AG04449 (cell line): ENCODE measurements at regions not wholly inside any gene's neighbourhood (a gene's known extent, or its start where the extent isn't known, plus 50 kb on each side); places are given as distances from the start of the nearest gene placed in this dataset.

Experiments used
- CTCF ChIA-PET: fragments of 350-600 bp; formaldehyde crosslinking; extraction: SDS; loops from one replicate; lab custom pipeline; 2021; ENCODE audit warnings: antibody characterized with exemption; lab: Yijun Ruan, JAX
- POLR2A ChIA-PET: fragments of 400-600, 350-600 bp; formaldehyde crosslinking; extraction: SDS; loops from one replicate; lab custom pipeline; 2020; ENCODE audit warnings: antibody characterized with exemption, inconsistent platforms; lab: Yijun Ruan, JAX
- DNase-seq: peaks from one replicate; pipeline ENCODE4 v3.0.0-alpha.2; 2010; ENCODE audit warnings: low read depth, low spot score
- H3K4me3 ChIP-seq: 2 replicates; pipeline ENCODE4 v1.5.1; 2011; ENCODE audit warnings: low read depth, mild to moderate bottlenecking, control low read depth, low read length
- TF ChIP-seq, protein P1 (sequence below): IDR thresholded peaks from one replicate; pipeline ENCODE4 v1.5.1; 2011; ENCODE audit warnings: mild to moderate bottlenecking, moderate library complexity, low read length, control low read depth, inconsistent platforms; ENCODE audit not compliant: insufficient read depth; ENCODE audit errors: missing control alignments

GRCh38 chr1:170354246-170354645 is 177.7 kb upstream of the GORAB start:
- ChIA-PET CTCF (interaction anchor here (2.0 kb wide), 1 partner anchor 16 kb away, joined by 4 read pairs; no protein-coding TSS in a partner anchor), POLR2A (no interaction called here)
- no peak for DNase-seq
- TF ChIP-seq, protein P1, sequence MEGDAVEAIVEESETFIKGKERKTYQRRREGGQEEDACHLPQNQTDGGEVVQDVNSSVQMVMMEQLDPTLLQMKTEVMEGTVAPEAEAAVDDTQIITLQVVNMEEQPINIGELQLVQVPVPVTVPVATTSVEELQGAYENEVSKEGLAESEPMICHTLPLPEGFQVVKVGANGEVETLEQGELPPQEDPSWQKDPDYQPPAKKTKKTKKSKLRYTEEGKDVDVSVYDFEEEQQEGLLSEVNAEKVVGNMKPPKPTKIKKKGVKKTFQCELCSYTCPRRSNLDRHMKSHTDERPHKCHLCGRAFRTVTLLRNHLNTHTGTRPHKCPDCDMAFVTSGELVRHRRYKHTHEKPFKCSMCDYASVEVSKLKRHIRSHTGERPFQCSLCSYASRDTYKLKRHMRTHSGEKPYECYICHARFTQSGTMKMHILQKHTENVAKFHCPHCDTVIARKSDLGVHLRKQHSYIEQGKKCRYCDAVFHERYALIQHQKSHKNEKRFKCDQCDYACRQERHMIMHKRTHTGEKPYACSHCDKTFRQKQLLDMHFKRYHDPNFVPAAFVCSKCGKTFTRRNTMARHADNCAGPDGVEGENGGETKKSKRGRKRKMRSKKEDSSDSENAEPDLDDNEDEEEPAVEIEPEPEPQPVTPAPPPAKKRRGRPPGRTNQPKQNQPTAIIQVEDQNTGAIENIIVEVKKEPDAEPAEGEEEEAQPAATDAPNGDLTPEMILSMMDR = no peak
- H3K4me3 ChIP-seq = no peak overlapping the region

DNA sequence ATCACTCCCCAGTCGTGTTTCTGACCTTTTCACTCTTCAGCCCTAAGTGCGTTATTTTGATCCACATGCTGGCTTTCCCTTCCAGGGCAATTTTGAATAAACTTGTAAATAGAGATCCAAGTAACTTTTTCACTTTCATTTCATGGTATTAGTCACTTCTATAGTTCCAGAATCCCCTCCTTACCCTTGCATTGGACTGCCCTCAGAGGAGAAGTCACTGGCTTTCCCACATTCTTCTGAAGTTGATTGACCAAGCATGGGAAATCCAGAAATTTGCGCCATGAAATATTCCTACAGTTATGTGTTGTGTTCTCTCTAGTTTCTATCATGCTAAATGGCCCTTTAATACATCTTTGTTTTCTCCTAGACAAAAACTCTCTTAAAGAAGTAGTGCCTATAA is 177.3 kb upstream of the GORAB start:
- no peak for DNase-seq
- ChIA-PET CTCF (interaction anchor here (0.9 to 2.0 kb wide), 8 partner anchors 8 to 573 kb away, joined by 3 to 6 read pairs (median 3); no protein-coding TSS in a partner anchor), POLR2A (no interaction called here)
- H3K4me3 ChIP-seq = no peak overlapping the region
- TF ChIP-seq, protein P1 = no peak

DNA sequence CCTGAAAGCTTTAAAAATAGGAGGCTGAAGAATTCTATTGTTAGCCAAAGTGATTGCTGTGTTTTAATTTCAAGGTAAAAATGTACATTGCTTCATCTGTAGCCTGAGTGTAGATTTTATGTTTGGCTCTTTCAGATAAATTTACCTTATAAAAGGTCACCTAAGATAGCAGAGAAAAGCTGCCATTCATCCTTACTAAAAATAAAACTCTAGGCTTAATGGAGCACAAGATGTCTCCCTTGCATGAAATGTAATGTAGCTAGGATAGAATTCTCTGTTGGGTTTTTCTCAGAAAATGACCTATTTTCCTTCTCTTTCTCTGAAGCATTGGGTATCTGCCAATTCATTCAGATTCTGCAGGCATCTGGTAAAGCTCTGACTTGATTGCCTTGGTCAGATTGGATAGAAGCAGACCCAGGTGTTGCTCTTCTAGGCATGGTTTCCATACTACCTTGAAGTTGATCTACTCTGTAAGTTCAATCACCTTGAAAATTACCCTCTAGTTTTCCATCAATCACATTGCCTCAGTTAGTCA is 176.6 kb upstream of the GORAB start:
- CTCF ChIA-PET = interaction anchor here (0.9 to 2.0 kb wide), 10 partner anchors 9 to 575 kb away, joined by 3 to 6 read pairs (median 3); no protein-coding TSS in a partner anchor

GRCh38 chr1:170356585-170356984 is 175.4 kb upstream of the GORAB start:
- H3K4me3 ChIP-seq = no peak overlapping the region
- POLR2A ChIA-PET = no interaction called here
- CTCF ChIA-PET = interaction anchor here (0.7 kb wide), 1 partner anchor 409 kb away, joined by 3 read pairs; no protein-coding TSS in a partner anchor
- DNase-seq = no peak
- TF ChIP-seq, protein P1 = no peak

More for the DNA sequence above, 176.6 kb upstream of the GORAB start:
- TF ChIP-seq, protein P1 = no peak
- H3K4me3 ChIP-seq = no peak overlapping the region
- DNase-seq = no peak
- POLR2A ChIA-PET = no interaction called here

DNA sequence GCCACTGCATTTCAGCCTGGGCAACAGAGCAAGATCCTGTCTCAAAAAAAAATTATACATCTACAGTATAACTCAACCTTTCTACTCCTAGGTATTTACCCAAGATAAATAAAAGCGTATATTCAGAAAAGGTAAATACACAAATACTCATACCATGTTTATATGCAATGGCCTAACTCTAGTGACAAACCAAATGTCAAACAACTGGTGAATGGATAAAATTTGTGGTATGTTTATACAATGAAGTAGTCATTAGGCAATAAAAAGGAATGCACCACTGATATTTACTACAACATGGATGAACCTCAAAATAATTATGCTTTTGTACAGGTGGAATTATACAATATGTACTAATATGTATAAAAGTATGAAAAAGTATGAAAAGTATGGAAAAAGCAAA is 174.2 kb upstream of the GORAB start:
- ChIA-PET POLR2A (no interaction called here), CTCF (no interaction called here)
- TF ChIP-seq, protein P1 = no peak
- no peak for DNase-seq
- no peak overlapping the region for H3K4me3 ChIP-seq

GRCh38 chr1:170360601-170361000 is 171.4 kb upstream of the GORAB start:
- POLR2A ChIA-PET = no interaction called here
- DNase-seq = no peak
- no peak overlapping the region for H3K4me3 ChIP-seq
- CTCF ChIA-PET = no interaction called here
- TF ChIP-seq, protein P1 = no peak
